ENCODE measurements at regions not wholly inside any gene's neighbourhood (a gene's known extent, or its start where the extent isn't known, plus 50 kb on each side); places are given as distances from the start of the nearest gene placed in this dataset.

DNA sequence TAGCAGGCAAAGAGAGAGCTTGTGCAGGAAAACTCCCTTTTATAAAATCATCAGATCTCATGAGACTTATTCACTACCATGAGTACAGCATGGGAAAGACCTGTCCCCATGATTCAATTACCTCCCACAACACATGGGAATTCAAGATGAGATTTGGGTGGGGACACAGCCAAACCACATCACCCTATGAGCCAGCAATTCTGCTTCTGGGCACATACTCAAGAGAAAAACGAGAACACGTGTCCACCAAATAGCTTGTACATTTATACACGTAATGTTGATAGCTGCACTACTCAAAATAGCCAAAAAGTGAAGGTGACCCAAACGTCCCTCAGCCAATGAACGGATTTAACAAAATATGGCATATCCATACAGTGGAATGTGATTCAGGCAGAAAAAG is 94.5 kb upstream of the DHRSX start:
- H3K27me3 ChIP-seq (replicated peaks in 1 of 2; ENCODE audit: control insufficient read depth in 2 of 2, insufficient read depth in 2 of 2, low read length in 1 of 2), result no peaks in the 10 kb centered on the region
- in situ Hi-C loops (cut with MboI), result no loop called here
- TF ChIP-seq RFX5 (IDR thresholded peaks at IDR 0.05; ENCODE audit: low read depth, low read length), result no peak
- no peak for TF ChIP-seq JUNB (IDR thresholded peaks at IDR 0.05)
- no peak for TF ChIP-seq KDM1A (IDR thresholded peaks at IDR 0.05; ENCODE audit: borderline replicate concordance)
- TF ChIP-seq SMARCA5 (IDR thresholded peaks at IDR 0.05), result no peak
- TF ChIP-seq NFYB (IDR thresholded peaks at IDR 0.05; ENCODE audit: insufficient read depth, low read depth, low read length), result no peak
- TF ChIP-seq, protein P1, sequence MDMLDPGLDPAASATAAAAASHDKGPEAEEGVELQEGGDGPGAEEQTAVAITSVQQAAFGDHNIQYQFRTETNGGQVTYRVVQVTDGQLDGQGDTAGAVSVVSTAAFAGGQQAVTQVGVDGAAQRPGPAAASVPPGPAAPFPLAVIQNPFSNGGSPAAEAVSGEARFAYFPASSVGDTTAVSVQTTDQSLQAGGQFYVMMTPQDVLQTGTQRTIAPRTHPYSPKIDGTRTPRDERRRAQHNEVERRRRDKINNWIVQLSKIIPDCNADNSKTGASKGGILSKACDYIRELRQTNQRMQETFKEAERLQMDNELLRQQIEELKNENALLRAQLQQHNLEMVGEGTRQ (IDR thresholded peaks at IDR 0.05; ENCODE audit: borderline replicate concordance, low read depth, low read length), result no peak
- TF ChIP-seq EP300 (IDR thresholded peaks at IDR 0.05; ENCODE audit: borderline replicate concordance in 1 of 2, control insufficient read depth in 1 of 2, low read depth in 2 of 2, low read length in 2 of 2), result no peak
- no peak for TF ChIP-seq BHLHE40 (IDR thresholded peaks at IDR 0.05; ENCODE audit: borderline replicate concordance in 1 of 2, low read depth in 2 of 2, low read length in 1 of 2)
- no peak for TF ChIP-seq SMAD5 (IDR thresholded peaks at IDR 0.05; ENCODE audit: low read depth)
- TF ChIP-seq, protein P2, sequence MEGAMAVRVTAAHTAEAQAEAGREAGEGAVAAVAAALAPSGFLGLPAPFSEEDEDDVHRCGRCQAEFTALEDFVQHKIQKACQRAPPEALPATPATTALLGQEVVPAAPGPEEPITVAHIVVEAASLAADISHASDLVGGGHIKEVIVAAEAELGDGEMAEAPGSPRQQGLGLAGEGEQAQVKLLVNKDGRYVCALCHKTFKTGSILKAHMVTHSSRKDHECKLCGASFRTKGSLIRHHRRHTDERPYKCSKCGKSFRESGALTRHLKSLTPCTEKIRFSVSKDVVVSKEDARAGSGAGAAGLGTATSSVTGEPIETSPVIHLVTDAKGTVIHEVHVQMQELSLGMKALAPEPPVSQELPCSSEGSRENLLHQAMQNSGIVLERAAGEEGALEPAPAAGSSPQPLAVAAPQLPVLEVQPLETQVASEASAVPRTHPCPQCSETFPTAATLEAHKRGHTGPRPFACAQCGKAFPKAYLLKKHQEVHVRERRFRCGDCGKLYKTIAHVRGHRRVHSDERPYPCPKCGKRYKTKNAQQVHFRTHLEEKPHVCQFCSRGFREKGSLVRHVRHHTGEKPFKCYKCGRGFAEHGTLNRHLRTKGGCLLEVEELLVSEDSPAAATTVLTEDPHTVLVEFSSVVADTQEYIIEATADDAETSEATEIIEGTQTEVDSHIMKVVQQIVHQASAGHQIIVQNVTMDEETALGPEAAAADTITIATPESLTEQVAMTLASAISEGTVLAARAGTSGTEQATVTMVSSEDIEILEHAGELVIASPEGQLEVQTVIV (IDR thresholded peaks at IDR 0.05; ENCODE audit: borderline replicate concordance, partially characterized antibody), result no peak
- TF ChIP-seq MEF2A (IDR thresholded peaks at IDR 0.05; ENCODE audit: insufficient read depth, low read depth, low read length), result no peak
- TF ChIP-seq, protein P3, sequence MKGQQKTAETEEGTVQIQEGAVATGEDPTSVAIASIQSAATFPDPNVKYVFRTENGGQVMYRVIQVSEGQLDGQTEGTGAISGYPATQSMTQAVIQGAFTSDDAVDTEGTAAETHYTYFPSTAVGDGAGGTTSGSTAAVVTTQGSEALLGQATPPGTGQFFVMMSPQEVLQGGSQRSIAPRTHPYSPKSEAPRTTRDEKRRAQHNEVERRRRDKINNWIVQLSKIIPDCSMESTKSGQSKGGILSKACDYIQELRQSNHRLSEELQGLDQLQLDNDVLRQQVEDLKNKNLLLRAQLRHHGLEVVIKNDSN (IDR thresholded peaks at IDR 0.05; ENCODE audit: borderline replicate concordance, extremely low read length, insufficient read depth, low read depth, low read length), result no peak
- TF ChIP-seq, protein P4, sequence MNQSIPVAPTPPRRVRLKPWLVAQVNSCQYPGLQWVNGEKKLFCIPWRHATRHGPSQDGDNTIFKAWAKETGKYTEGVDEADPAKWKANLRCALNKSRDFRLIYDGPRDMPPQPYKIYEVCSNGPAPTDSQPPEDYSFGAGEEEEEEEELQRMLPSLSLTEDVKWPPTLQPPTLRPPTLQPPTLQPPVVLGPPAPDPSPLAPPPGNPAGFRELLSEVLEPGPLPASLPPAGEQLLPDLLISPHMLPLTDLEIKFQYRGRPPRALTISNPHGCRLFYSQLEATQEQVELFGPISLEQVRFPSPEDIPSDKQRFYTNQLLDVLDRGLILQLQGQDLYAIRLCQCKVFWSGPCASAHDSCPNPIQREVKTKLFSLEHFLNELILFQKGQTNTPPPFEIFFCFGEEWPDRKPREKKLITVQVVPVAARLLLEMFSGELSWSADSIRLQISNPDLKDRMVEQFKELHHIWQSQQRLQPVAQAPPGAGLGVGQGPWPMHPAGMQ (IDR thresholded peaks at IDR 0.05; ENCODE audit: borderline replicate concordance), result no peak
- no peak for TF ChIP-seq HCFC1 (IDR thresholded peaks at IDR 0.05; ENCODE audit: low read length)
- no peak for TF ChIP-seq NRF1 (conservative IDR thresholded peaks at IDR 0.05; ENCODE audit: low read depth, low read length)
- no peak for TF ChIP-seq NFYA (IDR thresholded peaks at IDR 0.05; ENCODE audit: borderline replicate concordance, low read depth, low read length)

More for the DNA sequence above, 94.5 kb upstream of the DHRSX start:
- H3K27ac ChIP-seq (ENCODE audit: control insufficient read depth, insufficient read depth), result no peak overlapping the region
- no peak overlapping the region for H3K4me2 ChIP-seq (ENCODE audit: control insufficient read depth, insufficient read depth)
- H3K36me3 ChIP-seq (ENCODE audit: control insufficient read depth in 2 of 2, insufficient read depth in 2 of 2, low read length in 1 of 2), result no peaks in the 10 kb centered on the region
- 94% methylated on average over 5 of the region's 5 CpGs for WGBS (ENCODE audit: insufficient coverage, insufficient replicate concordance, low lambda C conversion rate, missing lambda C conversion rate)
- H3K4me1 ChIP-seq (ENCODE audit: control insufficient read depth, insufficient read depth, low read length), result no peaks in the 10 kb centered on the region
- ChIA-PET CTCF (no interaction called here), POLR2A (no interaction called here), SMC1A (ENCODE audit: uncharacterized antibody, unreplicated experiment) (no interaction called here), RAD21 (ENCODE audit: unreplicated experiment) (no interaction called here)
- FAIRE-seq (no peak), ATAC-seq (no peak), DNase-seq (ENCODE audit: low read depth, low spot score) (no peak)
- H3K9ac ChIP-seq (ENCODE audit: control insufficient read depth, insufficient read depth, low read length), result no peak overlapping the region
- H3K9me3 ChIP-seq (replicated peaks; ENCODE audit: control insufficient read depth, insufficient read depth, low read length), result no peaks in the 10 kb centered on the region; the same call in 2 of the 3 replicates
- no peaks in the 10 kb centered on the region for H3K79me2 ChIP-seq (ENCODE audit: control insufficient read depth, insufficient read depth, low read length)
- H3K4me3 ChIP-seq, result no peak overlapping the region
- intact Hi-C loops (cut with micrococcal nuclease; ENCODE audit: unreplicated experiment), result no loop called here
- BruUV-seq (replicated peaks), result no TSS peak
- H4K20me1 ChIP-seq (ENCODE audit: control insufficient read depth, insufficient read depth), result no peaks in the 10 kb centered on the region
- H2AFZ ChIP-seq (ENCODE audit: control insufficient read depth, low read depth, low read length), result no peak overlapping the region

Measured in GM12878 (cell line).